ENCODE measurements at regions not wholly inside any gene's neighbourhood (a gene's known extent, or its start where the extent isn't known, plus 50 kb on each side); places are given as distances from the start of the nearest gene placed in this dataset.
"Not testable (repeated sequence)": the region's sequence is repeated elsewhere in the genome, so short reads cannot be mapped to it uniquely, and the experiment has no call there.

GRCh38 chr7:81143856-81144255, 225.0 kb upstream of the SEMA3C start:
- no peaks in the 10 kb centered on the region for H3F3A ChIP-seq (ENCODE audit: insufficient read depth, low read length)
- H2AFZ ChIP-seq (ENCODE audit: low read length): no peak overlapping the region
- H3K27ac ChIP-seq (ENCODE audit: low read depth, low read length, poor library complexity, severe bottlenecking): no peak overlapping the region
- H3K27me3 ChIP-seq (ENCODE audit: insufficient read depth, low read length): no peaks in the 10 kb centered on the region
- H3K9me3 ChIP-seq (ENCODE audit: low read length): no peaks in the 10 kb centered on the region
- TF ChIP-seq CTCF (IDR thresholded peaks at IDR 0.05; ENCODE audit: low read length) (no peak), EZH2 (IDR thresholded peaks at IDR 0.05; ENCODE audit: borderline replicate concordance, low read length) (no peak)
- H4K20me1 ChIP-seq (ENCODE audit: insufficient read depth, low read length): no peaks in the 10 kb centered on the region
- no peaks in the 10 kb centered on the region for H3K9me2 ChIP-seq (ENCODE audit: low read depth, low read length)
- H3K9ac ChIP-seq (ENCODE audit: low read length): no peak overlapping the region
- H3K79me2 ChIP-seq (ENCODE audit: insufficient read depth, low read length): no peaks in the 10 kb centered on the region
- H3K36me3 ChIP-seq (ENCODE audit: insufficient read depth, low read length): no peaks in the 10 kb centered on the region
- H3K4me3 ChIP-seq (ENCODE audit: low read depth, low read length, poor library complexity, severe bottlenecking): no peak overlapping the region
- H3K4me2 ChIP-seq (ENCODE audit: low read length): no peak overlapping the region
- no peaks in the 10 kb centered on the region for H3K4me1 ChIP-seq (ENCODE audit: insufficient read depth, low read length, severe bottlenecking)

- not testable (repeated sequence) for H4K20me1 ChIP-seq (ENCODE audit: insufficient read depth, low read length); H3K9me2 ChIP-seq (ENCODE audit: low read depth, low read length); H3K4me1 ChIP-seq (ENCODE audit: insufficient read depth, low read length, severe bottlenecking); H3K27ac ChIP-seq (ENCODE audit: low read depth, low read length, poor library complexity, severe bottlenecking); H3K27me3 ChIP-seq (ENCODE audit: insufficient read depth, low read length); H3K4me2 ChIP-seq (ENCODE audit: low read length); H2AFZ ChIP-seq (ENCODE audit: low read length); H3K4me3 ChIP-seq (ENCODE audit: low read depth, low read length, poor library complexity, severe bottlenecking); H3K9ac ChIP-seq (ENCODE audit: low read length); H3K79me2 ChIP-seq (ENCODE audit: insufficient read depth, low read length); H3K9me3 ChIP-seq (ENCODE audit: low read length); H3K36me3 ChIP-seq (ENCODE audit: insufficient read depth, low read length); H3F3A ChIP-seq (ENCODE audit: insufficient read depth, low read length)
These were observed 222.7 kb upstream of the SEMA3C start for GRCh38 chr7:81141257-81142205.

GRCh38 chr7:81140775-81141174, 221.9 kb upstream of the SEMA3C start:
- Histone ChIP-seq H2AFZ (ENCODE audit: low read length) (no peak overlapping the region), H3K4me2 (ENCODE audit: low read length) (no peak overlapping the region)

More at GRCh38 chr7:81140775-81141174, 221.9 kb upstream of the SEMA3C start:
- no peaks in the 10 kb centered on the region for H3K36me3 ChIP-seq (ENCODE audit: insufficient read depth, low read length)
- no peaks in the 10 kb centered on the region for H3K27me3 ChIP-seq (ENCODE audit: insufficient read depth, low read length)
- no peak overlapping the region for H3K9ac ChIP-seq (ENCODE audit: low read length)
- no peaks in the 10 kb centered on the region for H3F3A ChIP-seq (ENCODE audit: insufficient read depth, low read length)
- H3K4me1 ChIP-seq (ENCODE audit: insufficient read depth, low read length, severe bottlenecking): no peaks in the 10 kb centered on the region
- H4K20me1 ChIP-seq (ENCODE audit: insufficient read depth, low read length): no peaks in the 10 kb centered on the region
- H3K27ac ChIP-seq (ENCODE audit: low read depth, low read length, poor library complexity, severe bottlenecking): no peak overlapping the region
- TF ChIP-seq EZH2 (IDR thresholded peaks at IDR 0.05; ENCODE audit: borderline replicate concordance, low read length): no peak
- no peak for TF ChIP-seq CTCF (IDR thresholded peaks at IDR 0.05; ENCODE audit: low read length)
- no peak overlapping the region for H3K4me3 ChIP-seq (ENCODE audit: low read depth, low read length, poor library complexity, severe bottlenecking)
- no peaks in the 10 kb centered on the region for H3K9me2 ChIP-seq (ENCODE audit: low read depth, low read length)
- H3K79me2 ChIP-seq (ENCODE audit: insufficient read depth, low read length): no peaks in the 10 kb centered on the region
- H3K9me3 ChIP-seq (ENCODE audit: low read length): no peaks in the 10 kb centered on the region

Measured in OCI-LY1 (cell line).